ENCODE measurements at regions not wholly inside any gene's neighbourhood (a gene's known extent, or its start where the extent isn't known, plus 50 kb on each side); places are given as distances from the start of the nearest gene placed in this dataset.

- Histone ChIP-seq H3K18ac (ENCODE audit: low read depth, low read length) (no peak overlapping the region), H4K5ac (ENCODE audit: low read depth, low read length) (no peak overlapping the region), H2BK5ac (ENCODE audit: low read depth, low read length, poor library complexity, severe bottlenecking) (no peak overlapping the region), H3K4ac (ENCODE audit: low read depth, low read length) (no peak overlapping the region), H3K9me1 (ENCODE audit: insufficient read depth, low read length) (0 out of 2 replicates have a peak, but pooled peaks cover 3% of the 10 kb centered on the region), H2AK9ac (replicated peaks; ENCODE audit: low read depth, low read length, poor library complexity) (no peak overlapping the region), H3K36me3 (ENCODE audit: control insufficient read depth, insufficient read depth, low read length) (no peaks in the 10 kb centered on the region), H2BK20ac (ENCODE audit: low read depth, low read length) (0 out of 2 replicates have a peak overlapping the region, but pooled peaks have one; percentile 2), H3K27ac (ENCODE audit: insufficient read depth, low read length) (no peak overlapping the region), H3K9me3 (ENCODE audit: control insufficient read depth, insufficient read depth, low read length) (no peaks in the 10 kb centered on the region), H3K4me3 (ENCODE audit: insufficient read depth, low read depth, low read length) (no peak overlapping the region), H2AK5ac (ENCODE audit: low read depth, low read length) (no peak overlapping the region), H4K91ac (ENCODE audit: insufficient read depth, low read depth, low read length) (no peak overlapping the region), H2AFZ (replicated peaks; ENCODE audit: low read length, poor library complexity) (no peak overlapping the region), H3K23ac (ENCODE audit: low read depth, low read length) (no peak overlapping the region), H4K8ac (ENCODE audit: low read depth in 2 of 2, low read length in 2 of 2) (no peak overlapping the region), H2BK120ac (ENCODE audit: low read depth, low read length) (no peak overlapping the region), H3K79me1 (ENCODE audit: low read depth in 1 of 2, low read length in 2 of 2) (no peaks in the 10 kb centered on the region), H3K27me3 (ENCODE audit: control insufficient read depth, insufficient read depth, low read length) (no peaks in the 10 kb centered on the region), H3K4me2 (ENCODE audit: low read depth, low read length) (no peak overlapping the region), H3K4me1 (ENCODE audit: control insufficient read depth, insufficient read depth, low read length) (no peaks in the 10 kb centered on the region; the same call in 1 of the 2 replicates), H3K9ac (ENCODE audit: low read depth, low read length) (no peak overlapping the region), H3K14ac (replicated peaks; ENCODE audit: low read depth, low read length) (no peak overlapping the region), H4K20me1 (ENCODE audit: insufficient read depth, low read length) (no peaks in the 10 kb centered on the region), H2BK15ac (ENCODE audit: low read depth, low read length) (no peak overlapping the region), H3K56ac (ENCODE audit: extremely low read depth, insufficient read depth, low read length) (no peak overlapping the region)
- ATAC-seq (ENCODE audit: low read depth) (no peak), DNase-seq (no peak)
- CTCF ChIA-PET, result no interaction called here
- no peak for TF ChIP-seq POLR2A (IDR thresholded peaks at IDR 0.05; ENCODE audit: low read depth, low read length)
- no peak for TF ChIP-seq RCOR1 (IDR thresholded peaks at IDR 0.05; ENCODE audit: insufficient replicate concordance, low read length)
- TF ChIP-seq CHD1 (IDR thresholded peaks at IDR 0.05; ENCODE audit: low read depth, low read length), result no peak
- no peak for TF ChIP-seq ELK1 (IDR thresholded peaks at IDR 0.05; ENCODE audit: borderline replicate concordance, low read depth, low read length)
- no peak for TF ChIP-seq USF2 (IDR thresholded peaks at IDR 0.05; ENCODE audit: low read depth, low read length)
- TF ChIP-seq RFX5 (IDR thresholded peaks at IDR 0.05; ENCODE audit: low read depth, low read length), result no peak
- no peak for TF ChIP-seq CEBPB (IDR thresholded peaks at IDR 0.05; ENCODE audit: low read depth, low read length)
- TF ChIP-seq SMC3 (IDR thresholded peaks at IDR 0.05; ENCODE audit: low read depth, low read length), result no peak
- no peak for TF ChIP-seq CTCF (conservative IDR thresholded peaks at IDR 0.05; ENCODE audit: low read depth, low read length)
- no peak for TF ChIP-seq RAD21 (IDR thresholded peaks at IDR 0.05; ENCODE audit: low read length)
- TF ChIP-seq MAFK (IDR thresholded peaks at IDR 0.05; ENCODE audit: low read depth, low read length), result no peak
- TF ChIP-seq MXI1 (IDR thresholded peaks at IDR 0.05; ENCODE audit: borderline replicate concordance, low read depth, low read length), result no peak
- no peak for TF ChIP-seq MAZ (IDR thresholded peaks at IDR 0.05; ENCODE audit: borderline replicate concordance, low read depth, low read length)
- TF ChIP-seq NFE2L2 (IDR thresholded peaks at IDR 0.05; ENCODE audit: low read depth, low read length), result no peak
- dilution Hi-C loops (cut with HindIII; ENCODE audit: low sequenced_read_pairs, unreplicated experiment) (no loop called here), in situ Hi-C loops (cut with MboI; ENCODE audit: low sequenced_read_pairs) (loop anchor here (25.0 kb wide), 1 partner anchor 1262 kb away; no protein-coding TSS in a partner anchor), intact Hi-C loops (cut with micrococcal nuclease) (no loop called here)
- no TSS peak for BruUV-seq (replicated peaks)
- POLR2A ChIA-PET (ENCODE audit: unreplicated experiment), result no interaction called here
- no CpG with 5 or more reads among the region's 1 CpG for WGBS, 2 experiments (ENCODE audit: extremely low coverage in 2 of 2, insufficient read length in 1 of 2)
Observed at GRCh38 chr4:181550381-181550780, 692.8 kb upstream of the TENM3 start.

Data from IMR-90 (cell line).